CD14-positive monocyte (primary cell): ENCODE measurements at regions not wholly inside any gene's neighbourhood (a gene's known extent, or its start where the extent isn't known, plus 50 kb on each side); places are given as distances from the start of the nearest gene placed in this dataset.

Experiments
- DNase-seq, 3 donors: peaks; one replicate each; pipeline ENCODE4 v3.0.0-alpha.2; 2011 to 2022
- H2AFZ ChIP-seq: 2 replicates; pipeline ENCODE4 v1.6.0; 2012; ENCODE audit warnings: mild to moderate bottlenecking, low read depth, low read length, inconsistent platforms; ENCODE audit not compliant: insufficient read depth, poor library complexity, severe bottlenecking
- H3K27ac ChIP-seq, 2 donors: 1 replicate in 1 of 2; 2 replicates in 1 of 2; pipeline ENCODE4 v1.5.1; 2012 to 2013; ENCODE audit warnings: low read length in 2 of 2, control low read depth in 1 of 2, inconsistent platforms in 1 of 2, low read depth in 1 of 2, mild to moderate bottlenecking in 1 of 2
- H3K27me3 ChIP-seq, 2 donors: one replicate each; pipeline versions ENCODE4 v1.6.0 to v1.6.1; 2011 to 2013; ENCODE audit warnings: low read length in 2 of 2; ENCODE audit not compliant: control insufficient read depth in 2 of 2, insufficient read depth in 2 of 2
- H3K36me3 ChIP-seq, 2 donors: replicated peaks in 1 of 2; 1 replicate in 1 of 2; 2 replicates in 1 of 2; pipeline versions ENCODE4 v1.5.1 to v1.6.1; 2012 to 2013; ENCODE audit warnings: low read length in 2 of 2, control low read depth in 1 of 2, inconsistent platforms in 1 of 2, mild to moderate bottlenecking in 1 of 2; ENCODE audit not compliant: insufficient read depth in 2 of 2, control insufficient read depth in 1 of 2
- H3K4me1 ChIP-seq, 2 donors: 1 replicate in 1 of 2; 2 replicates in 1 of 2; pipeline versions ENCODE4 v1.5.1 to v1.6.1; 2012 to 2013; ENCODE audit warnings: low read length in 2 of 2, control low read depth in 1 of 2, inconsistent platforms in 1 of 2, mild to moderate bottlenecking in 1 of 2, moderate library complexity in 1 of 2; ENCODE audit not compliant: insufficient read depth in 2 of 2, control insufficient read depth in 1 of 2
- H3K4me2 ChIP-seq: replicated peaks from 2 replicates; pipeline ENCODE3; 2012; ENCODE audit warnings: low read length, moderate library complexity, mild to moderate bottlenecking; ENCODE audit not compliant: poor library complexity, severe bottlenecking; ENCODE audit errors: extremely low read depth
- H3K4me3 ChIP-seq, 3 experiments: fragments of 200-600 bp in 1 of 3; sonication (generic) in 1 of 3; replicated peaks in 1 of 3; 1 replicate in 2 of 3; 2 replicates in 1 of 3; pipeline ENCODE4 v1.5.1; 2011 to 2013; ENCODE audit warnings: low read length in 3 of 3, mild to moderate bottlenecking in 3 of 3, control low read depth in 2 of 3, low read depth in 2 of 3, inconsistent platforms in 1 of 3, moderate library complexity in 1 of 3
- H3K79me2 ChIP-seq: 2 replicates; pipeline ENCODE4 v1.6.0; 2012; ENCODE audit warnings: mild to moderate bottlenecking, control low read depth, inconsistent platforms, low read length, moderate library complexity; ENCODE audit not compliant: insufficient read depth
- H3K9ac ChIP-seq: 2 replicates; pipeline ENCODE4 v1.6.0; 2017; ENCODE audit warnings: low read length, mild to moderate bottlenecking; ENCODE audit not compliant: insufficient read depth, poor library complexity, severe bottlenecking
- H3K9me3 ChIP-seq, 2 donors: replicated peaks in 1 of 2; 1 replicate in 1 of 2; 2 replicates in 1 of 2; pipeline versions ENCODE4 v1.5.1 to v1.6.1; 2012 to 2013; ENCODE audit warnings: low read length in 2 of 2, control low read depth in 1 of 2; ENCODE audit not compliant: control insufficient read depth in 1 of 2, insufficient read depth in 1 of 2
- H4K20me1 ChIP-seq: 2 replicates; pipeline ENCODE4 v1.6.0; 2012; ENCODE audit warnings: mild to moderate bottlenecking, low read length, control low read depth, moderate library complexity; ENCODE audit not compliant: insufficient read depth
- H3K27ac Mint-ChIP-seq, 7 donors: one replicate each; pipeline ENCODE4 v1.8.0; 2020; ENCODE audit warnings: mild to moderate bottlenecking in 7 of 7, mixed read lengths in 7 of 7, moderate library complexity in 6 of 7, inconsistent platforms in 2 of 7
- H3K27me3 Mint-ChIP-seq, 3 donors: one replicate each; pipeline ENCODE4 v1.8.0; 2021 to 2022; ENCODE audit warnings: low read depth in 3 of 3, mild to moderate bottlenecking in 3 of 3, mixed read lengths in 3 of 3, moderate library complexity in 3 of 3, inconsistent platforms in 1 of 3
- H3K36me3 Mint-ChIP-seq, 2 donors: one replicate each; pipeline ENCODE4 v1.8.0; 2020; ENCODE audit warnings: mixed read lengths in 2 of 2, inconsistent platforms in 1 of 2, mild to moderate bottlenecking in 1 of 2
- H3K4me1 Mint-ChIP-seq: one replicate; pipeline ENCODE4 v1.8.0; 2020; ENCODE audit warnings: mild to moderate bottlenecking, mixed read lengths
- H3K4me3 Mint-ChIP-seq, 2 donors: one replicate each; pipeline ENCODE4 v1.8.0; 2020; ENCODE audit warnings: mild to moderate bottlenecking in 2 of 2, mixed read lengths in 2 of 2, moderate library complexity in 1 of 2
- H3K9me3 Mint-ChIP-seq, 7 donors: one replicate each; pipeline ENCODE4 v1.8.0; 2020 to 2022; ENCODE audit warnings: mixed read lengths in 7 of 7, mild to moderate bottlenecking in 6 of 7, moderate library complexity in 6 of 7, inconsistent platforms in 2 of 7
- CTCF ChIP-seq: fragments of 200-600 bp; IDR thresholded peaks from one replicate; pipeline ENCODE4 v1.8.0; 2022; ENCODE audit warnings: antibody characterized with exemption, mild to moderate bottlenecking
- WGBS: methylation state at CpG from one replicate; pipeline ENCODE4 v1.1.5; 2013; ENCODE audit warnings: missing lambda C conversion rate; ENCODE audit not compliant: insufficient coverage; 5-methylcytosine and 5-hydroxymethylcytosine counted together
- intact Hi-C, 2 donors: fragments of 100-400 bp; cut with micrococcal nuclease; formaldehyde crosslinking; loops; one replicate each; pipeline versions ENCODE4 v1.15.0 to v1.15.1; 2023

- Histone ChIP-seq H2AFZ (no peak overlapping the region), H3K9me3 (peaks cover 41 to 62% of the 10 kb centered on the region in 2 donors), H3K4me2 (no peak overlapping the region), H3K9ac (no peak overlapping the region), H3K27me3 (no peaks in the 10 kb centered on the region), H4K20me1 (no peaks in the 10 kb centered on the region), H3K27ac (no peak overlapping the region), H3K79me2 (no peaks in the 10 kb centered on the region), H3K36me3 (no peaks in the 10 kb centered on the region), H3K4me1 (no peaks in the 10 kb centered on the region), H3K4me3 (no peak overlapping the region)
- Mint-ChIP-seq H3K4me3 (no peak overlapping the region), H3K27ac (no peak overlapping the region), H3K27me3 (peaks cover 0 to 1% (median 0%) of the 10 kb centered on the region in 3 donors), H3K9me3 (peaks cover 10 to 41% (median 22%) of the 10 kb centered on the region in 7 donors), H3K4me1 (no peaks in the 10 kb centered on the region), H3K36me3 (no peaks in the 10 kb centered on the region)
- DNase-seq, result no peak
- no peak for TF ChIP-seq CTCF
- intact Hi-C loops, result no loop called here
- WGBS, result 69% methylated on average over 3 of the region's 5 CpGs
These were observed 381.2 kb downstream of the GABRB3 start for GRCh38 chr15:26391567-26392194.

- H3K36me3 ChIP-seq, result no peaks in the 10 kb centered on the region
- no peaks in the 10 kb centered on the region for H3K27me3 ChIP-seq
- TF ChIP-seq CTCF, result no peak
- Mint-ChIP-seq H3K4me1 (no peaks in the 10 kb centered on the region), H3K4me3 (no peak overlapping the region), H3K27ac (no peak overlapping the region), H3K36me3 (no peaks in the 10 kb centered on the region), H3K9me3 (peaks cover 9 to 40% (median 20%) of the 10 kb centered on the region in 7 donors), H3K27me3 (peaks cover 0 to 1% (median 0%) of the 10 kb centered on the region in 3 donors)
- no peaks in the 10 kb centered on the region for H3K79me2 ChIP-seq
- 80% methylated on average over 2 of the region's 8 CpGs for WGBS
- DNase-seq, result no peak
- H3K27ac ChIP-seq, result no peak overlapping the region
- no peak overlapping the region for H2AFZ ChIP-seq
- intact Hi-C loops, result no loop called here
- no peak overlapping the region for H3K4me3 ChIP-seq
- no peaks in the 10 kb centered on the region for H4K20me1 ChIP-seq
- no peak overlapping the region for H3K9ac ChIP-seq
- peaks cover 35 to 54% of the 10 kb centered on the region in 2 donors for H3K9me3 ChIP-seq
- H3K4me2 ChIP-seq, result no peak overlapping the region
- H3K4me1 ChIP-seq, result no peaks in the 10 kb centered on the region
These were observed 390.3 kb downstream of the GABRB3 start for GRCh38 chr15:26382444-26383072.
